HG03571 (cell line): ENCODE measurements at regions not wholly inside any gene's neighbourhood (a gene's known extent, or its start where the extent isn't known, plus 50 kb on each side); places are given as distances from the start of the nearest gene placed in this dataset.

Experiments used
- ATAC-seq: cut with Tn5 transposase; IDR thresholded peaks from one replicate; pipeline ENCODE4 v1.9.1; 2021; ENCODE audit not compliant: unreplicated experiment

- no peak for ATAC-seq
Observed at GRCh38 chr18:46293742-46294181, 189.6 kb downstream of the HAUS1 start.

- no peak for ATAC-seq
Observed at GRCh38 chr18:46294318-46294717, 190.1 kb downstream of the HAUS1 start.

- ATAC-seq, result no peak
Observed at GRCh38 chr18:46294751-46295150, 190.6 kb downstream of the HAUS1 start.

- no peak for ATAC-seq
Observed at GRCh38 chr18:46295416-46295815, 191.2 kb downstream of the HAUS1 start.

GRCh38 chr18:46296656-46297055, 192.5 kb downstream of the HAUS1 start:
- no peak for ATAC-seq

- ATAC-seq, result no peak
Observed at GRCh38 chr18:46297124-46297523, 192.9 kb downstream of the HAUS1 start.

GRCh38 chr18:46297621-46298020, 193.4 kb downstream of the HAUS1 start:
- ATAC-seq, result no peak

- ATAC-seq, result no peak
Observed at GRCh38 chr18:46298511-46298910, 194.3 kb downstream of the HAUS1 start.

- ATAC-seq, result no peak
Observed at GRCh38 chr18:46299465-46300008, 195.4 kb downstream of the HAUS1 start.

GRCh38 chr18:46301081-46301480, 196.9 kb downstream of the HAUS1 start:
- ATAC-seq, result no peak

- no peak for ATAC-seq
Observed at GRCh38 chr18:46301571-46301970, 197.4 kb downstream of the HAUS1 start.

- no peak for ATAC-seq
Observed at GRCh38 chr18:46302528-46303485, 198.6 kb downstream of the HAUS1 start.

- ATAC-seq, result no peak
Observed at GRCh38 chr18:46310258-46310657, 206.1 kb downstream of the HAUS1 start.

- no peak for ATAC-seq
Observed at GRCh38 chr18:46310675-46311345, 206.6 kb downstream of the HAUS1 start.

GRCh38 chr18:46311491-46311890, 207.3 kb downstream of the HAUS1 start:
- no peak for ATAC-seq

GRCh38 chr18:46312221-46312620, 208.0 kb downstream of the HAUS1 start:
- no peak for ATAC-seq

- ATAC-seq, result no peak
Observed at GRCh38 chr18:46313521-46313920, 209.3 kb downstream of the HAUS1 start.

GRCh38 chr18:46314011-46314410, 209.8 kb downstream of the HAUS1 start:
- ATAC-seq, result no peak

- ATAC-seq, result no peak
Observed at GRCh38 chr18:46315161-46315560, 211.0 kb downstream of the HAUS1 start.

- no peak for ATAC-seq
Observed at GRCh38 chr18:46318356-46318755, 214.2 kb downstream of the HAUS1 start.

GRCh38 chr18:46319783-46320182, 215.6 kb downstream of the HAUS1 start:
- no peak for ATAC-seq

- no peak for ATAC-seq
Observed at GRCh38 chr18:46320297-46320696, 216.1 kb downstream of the HAUS1 start.
